ENCODE measurements at regions not wholly inside any gene's neighbourhood (a gene's known extent, or its start where the extent isn't known, plus 50 kb on each side); places are given as distances from the start of the nearest gene placed in this dataset.

GRCh38 chrX:113412106-113412505 is 571.5 kb upstream of the AMOT start:
- ATAC-seq (ENCODE audit: insufficient read depth, low read depth) = no peak
- H3K4me3 ChIP-seq (ENCODE audit: low read depth in 1 of 2, low read length in 2 of 2) = no peak overlapping the region
- no peaks in the 10 kb centered on the region for H4K20me1 ChIP-seq (ENCODE audit: insufficient read depth, low read length)
- H3K9me3 ChIP-seq (ENCODE audit: insufficient read depth, low read length, severe bottlenecking) = no peaks in the 10 kb centered on the region
- H3K4me2 ChIP-seq (ENCODE audit: insufficient read depth, low read length) = no peak overlapping the region
- H3K27ac ChIP-seq (ENCODE audit: low read length) = no peak overlapping the region
- no peak overlapping the region for H3K9ac ChIP-seq (ENCODE audit: low read depth, low read length)
- no peaks in the 10 kb centered on the region for H3K27me3 ChIP-seq (ENCODE audit: insufficient read depth, low read length, poor library complexity)
- H3K36me3 ChIP-seq (ENCODE audit: insufficient read depth, low read length) = no peaks in the 10 kb centered on the region
- H3K4me1 ChIP-seq (ENCODE audit: insufficient read depth, low read length) = no peaks in the 10 kb centered on the region
- no peaks in the 10 kb centered on the region for H3K79me2 ChIP-seq (ENCODE audit: insufficient read depth, low read length)
- no peak overlapping the region for H2AFZ ChIP-seq (ENCODE audit: low read depth, low read length)
- DNase-seq = no peak
- TF ChIP-seq EZH2 (IDR thresholded peaks at IDR 0.05; ENCODE audit: borderline replicate concordance, low read depth, low read length, severe bottlenecking) (no peak), CTCF (IDR thresholded peaks at IDR 0.05; ENCODE audit: borderline replicate concordance, extremely low read depth, low read length, poor library complexity, severe bottlenecking) (no peak)

DNA sequence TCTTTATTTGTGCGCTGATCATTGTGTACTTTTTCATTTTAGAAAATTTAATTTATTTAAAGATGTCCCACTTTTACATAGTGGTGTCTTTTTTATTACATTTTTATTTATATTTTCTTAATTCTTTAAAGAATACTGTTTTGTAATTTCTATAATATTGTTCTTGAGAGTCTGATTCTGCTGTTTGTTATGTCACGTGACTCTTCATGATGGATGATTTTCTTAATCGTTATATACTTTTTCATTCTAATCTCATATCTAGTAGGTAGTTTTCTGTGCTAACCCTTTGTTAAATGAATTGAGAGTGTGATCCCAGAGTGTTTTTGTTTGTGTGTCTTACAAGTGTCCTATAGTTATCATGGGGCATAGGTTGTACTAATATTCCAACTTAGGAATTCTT is 568.2 kb upstream of the AMOT start:
- no peak for ATAC-seq (ENCODE audit: insufficient read depth, low read depth)
- no peak overlapping the region for H3K4me2 ChIP-seq (ENCODE audit: insufficient read depth, low read length)

DNA sequence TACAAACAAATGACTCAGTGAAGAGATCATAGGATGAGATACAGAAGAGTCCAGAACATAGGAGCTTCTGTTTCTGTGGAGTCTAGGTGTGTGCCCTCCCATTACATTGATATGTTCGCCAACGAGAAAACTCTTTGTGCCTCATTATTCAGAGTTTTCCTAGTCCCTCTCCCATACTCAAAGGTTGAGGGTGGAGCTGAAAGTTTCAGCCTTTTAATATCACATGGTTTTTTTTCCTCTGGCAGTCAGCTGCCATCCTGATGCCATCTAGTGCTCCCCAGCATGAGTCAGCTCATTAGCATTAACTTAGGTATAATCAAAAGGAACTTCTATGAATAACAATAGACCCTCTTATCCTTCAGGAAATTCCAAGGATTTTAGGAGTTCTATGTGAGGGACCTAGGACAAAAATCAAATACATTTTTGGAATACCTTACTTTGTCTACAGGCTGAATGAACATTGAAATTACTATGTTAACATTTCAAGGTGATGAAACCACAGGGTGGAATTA is 559.6 kb upstream of the AMOT start:
- no peaks in the 10 kb centered on the region for H3K27me3 ChIP-seq (ENCODE audit: insufficient read depth, low read length, poor library complexity)

More for the DNA sequence above, 568.2 kb upstream of the AMOT start:
- DNase-seq = no peak
- H3K27ac ChIP-seq (ENCODE audit: low read length) = no peak overlapping the region
- no peaks in the 10 kb centered on the region for H3K79me2 ChIP-seq (ENCODE audit: insufficient read depth, low read length)
- no peaks in the 10 kb centered on the region for H3K9me3 ChIP-seq (ENCODE audit: insufficient read depth, low read length, severe bottlenecking)
- H3K27me3 ChIP-seq (ENCODE audit: insufficient read depth, low read length, poor library complexity) = no peaks in the 10 kb centered on the region
- H2AFZ ChIP-seq (ENCODE audit: low read depth, low read length) = no peak overlapping the region
- no peak overlapping the region for H3K4me3 ChIP-seq (ENCODE audit: low read depth in 1 of 2, low read length in 2 of 2)
- H3K9ac ChIP-seq (ENCODE audit: low read depth, low read length) = no peak overlapping the region
- no peaks in the 10 kb centered on the region for H3K4me1 ChIP-seq (ENCODE audit: insufficient read depth, low read length)
- no peaks in the 10 kb centered on the region for H4K20me1 ChIP-seq (ENCODE audit: insufficient read depth, low read length)
- no peak for TF ChIP-seq CTCF (IDR thresholded peaks at IDR 0.05; ENCODE audit: borderline replicate concordance, extremely low read depth, low read length, poor library complexity, severe bottlenecking)
- no peak for TF ChIP-seq EZH2 (IDR thresholded peaks at IDR 0.05; ENCODE audit: borderline replicate concordance, low read depth, low read length, severe bottlenecking)
- no peaks in the 10 kb centered on the region for H3K36me3 ChIP-seq (ENCODE audit: insufficient read depth, low read length)

More for the DNA sequence above, 559.6 kb upstream of the AMOT start:
- Histone ChIP-seq H4K20me1 (ENCODE audit: insufficient read depth, low read length) (no peaks in the 10 kb centered on the region), H3K9ac (ENCODE audit: low read depth, low read length) (no peak overlapping the region), H3K4me1 (ENCODE audit: insufficient read depth, low read length) (no peaks in the 10 kb centered on the region), H3K36me3 (ENCODE audit: insufficient read depth, low read length) (no peaks in the 10 kb centered on the region), H3K79me2 (ENCODE audit: insufficient read depth, low read length) (no peaks in the 10 kb centered on the region), H3K27ac (ENCODE audit: low read length) (no peak overlapping the region), H3K4me2 (ENCODE audit: insufficient read depth, low read length) (no peak overlapping the region), H3K4me3 (ENCODE audit: low read depth in 1 of 2, low read length in 2 of 2) (no peak overlapping the region), H2AFZ (ENCODE audit: low read depth, low read length) (no peak overlapping the region), H3K9me3 (ENCODE audit: insufficient read depth, low read length, severe bottlenecking) (no peaks in the 10 kb centered on the region)
- TF ChIP-seq EZH2 (IDR thresholded peaks at IDR 0.05; ENCODE audit: borderline replicate concordance, low read depth, low read length, severe bottlenecking) (no peak), CTCF (IDR thresholded peaks at IDR 0.05; ENCODE audit: borderline replicate concordance, extremely low read depth, low read length, poor library complexity, severe bottlenecking) (no peak)
- DNase-seq (no peak), ATAC-seq (ENCODE audit: insufficient read depth, low read depth) (no peak)

Measured in DND-41 (cell line).